H9 (cell line): ENCODE measurements at regions not wholly inside any gene's neighbourhood (a gene's known extent, or its start where the extent isn't known, plus 50 kb on each side); places are given as distances from the start of the nearest gene placed in this dataset.

Experiments
- DNase-seq: peaks from one replicate; pipeline ENCODE4 v3.0.0-alpha.2; 2017
- H2AFZ ChIP-seq: one replicate; pipeline ENCODE4 v1.6.1; 2013; ENCODE audit warnings: mild to moderate bottlenecking, low read length, control low read depth, moderate library complexity
- H2AK5ac ChIP-seq: 2 replicates; pipeline ENCODE4 v1.6.1; 2013; ENCODE audit warnings: low read length, control low read depth, mixed read lengths; ENCODE audit not compliant: insufficient read length
- H2BK120ac ChIP-seq: one replicate; pipeline ENCODE4 v1.6.1; 2013; ENCODE audit warnings: low read depth, mild to moderate bottlenecking, low read length, control low read depth, inconsistent platforms; ENCODE audit not compliant: poor library complexity, severe bottlenecking
- H2BK12ac ChIP-seq: 2 replicates; pipeline ENCODE4 v1.6.1; 2013; ENCODE audit warnings: low read length, control low read depth, mixed read lengths, low read depth; ENCODE audit not compliant: insufficient read length
- H2BK15ac ChIP-seq: 2 replicates; pipeline ENCODE4 v1.6.1; 2013; ENCODE audit warnings: low read depth, low read length, control low read depth
- H2BK20ac ChIP-seq: one replicate; pipeline ENCODE4 v1.6.1; 2013; ENCODE audit warnings: low read depth, mild to moderate bottlenecking, low read length, control low read depth, inconsistent platforms; ENCODE audit not compliant: poor library complexity, severe bottlenecking
- H2BK5ac ChIP-seq: 2 replicates; pipeline ENCODE4 v1.6.1; 2013; ENCODE audit warnings: low read length, control low read depth, mixed read lengths; ENCODE audit not compliant: insufficient read length
- H3K14ac ChIP-seq: 2 replicates; pipeline ENCODE4 v1.6.1; 2013; ENCODE audit warnings: low read length, control low read depth; ENCODE audit not compliant: insufficient read depth
- H3K18ac ChIP-seq: 2 replicates; pipeline ENCODE4 v1.6.1; 2013; ENCODE audit warnings: low read depth, mild to moderate bottlenecking, mixed read lengths, low read length, control low read depth; ENCODE audit not compliant: insufficient read length
- H3K23ac ChIP-seq: 2 replicates; pipeline ENCODE4 v1.6.1; 2013; ENCODE audit warnings: low read length, control low read depth, mixed read lengths, low read depth; ENCODE audit not compliant: insufficient read length
- H3K23me2 ChIP-seq: 2 replicates; pipeline ENCODE4 v1.6.1; 2013; ENCODE audit warnings: low read depth, mild to moderate bottlenecking, mixed read lengths, low read length, control low read depth; ENCODE audit not compliant: insufficient read length, poor library complexity, severe bottlenecking
- H3K27ac ChIP-seq: 2 replicates; pipeline ENCODE4 v1.5.1; 2013; ENCODE audit warnings: low read length, control low read depth, mixed read lengths, low read depth; ENCODE audit not compliant: insufficient read length
- H3K27me3 ChIP-seq: 2 replicates; pipeline ENCODE4 v1.6.1; 2013; ENCODE audit warnings: low read length, control low read depth, inconsistent platforms; ENCODE audit not compliant: insufficient read depth
- H3K4ac ChIP-seq: 2 replicates; pipeline ENCODE4 v1.6.1; 2013; ENCODE audit warnings: low read depth, mild to moderate bottlenecking, control low read depth, inconsistent platforms, low read length, moderate library complexity
- H3K4me1 ChIP-seq: 2 replicates; pipeline ENCODE4 v1.6.1; 2013; ENCODE audit warnings: low read length, control low read depth, inconsistent platforms; ENCODE audit not compliant: insufficient read depth
- H3K4me2 ChIP-seq: 2 replicates; pipeline ENCODE4 v1.6.1; 2013; ENCODE audit warnings: low read length, control low read depth, mixed read lengths; ENCODE audit not compliant: insufficient read length, insufficient read depth
- H3K56ac ChIP-seq: 2 replicates; pipeline ENCODE4 v1.6.1; 2013; ENCODE audit warnings: low read depth, mild to moderate bottlenecking, mixed read lengths, low read length, control low read depth; ENCODE audit not compliant: insufficient read length
- H3K79me1 ChIP-seq: 2 replicates; pipeline ENCODE4 v1.6.1; 2013; ENCODE audit warnings: low read depth, mild to moderate bottlenecking, moderate library complexity, low read length, control low read depth, inconsistent platforms; ENCODE audit not compliant: insufficient read depth, poor library complexity, severe bottlenecking
- H3K79me2 ChIP-seq: 2 replicates; pipeline ENCODE4 v1.6.1; 2013; ENCODE audit warnings: low read length, control low read depth, inconsistent platforms; ENCODE audit not compliant: insufficient read depth
- H3K9ac ChIP-seq: 2 replicates; pipeline ENCODE4 v1.6.1; 2013; ENCODE audit warnings: low read length, control low read depth, mixed read lengths; ENCODE audit not compliant: insufficient read length; ENCODE audit errors: extremely low read depth
- H3K9me3 ChIP-seq: one replicate; pipeline ENCODE4 v1.6.1; 2013; ENCODE audit warnings: low read depth, low read length, inconsistent platforms; ENCODE audit not compliant: control insufficient read depth
- H3T11ph ChIP-seq: one replicate; pipeline ENCODE4 v1.6.1; 2013; ENCODE audit warnings: mild to moderate bottlenecking, low read length, control low read depth, inconsistent platforms
- H4K20me1 ChIP-seq: one replicate; pipeline ENCODE4 v1.6.1; 2013; ENCODE audit not compliant: control insufficient read depth, insufficient read length, insufficient read depth
- H4K5ac ChIP-seq: 2 replicates; pipeline ENCODE4 v1.6.1; 2013; ENCODE audit warnings: low read depth, mild to moderate bottlenecking, mixed read lengths, low read length, control low read depth; ENCODE audit not compliant: insufficient read length
- H4K8ac ChIP-seq: replicated peaks from 2 replicates; pipeline ENCODE4 v1.6.1; 2013; ENCODE audit warnings: low read length, control low read depth, mixed read lengths, low read depth; ENCODE audit not compliant: insufficient read length
- H4K91ac ChIP-seq: 2 replicates; pipeline ENCODE4 v1.6.1; 2013; ENCODE audit warnings: low read depth, mild to moderate bottlenecking, moderate library complexity, mixed read lengths, low read length, control low read depth; ENCODE audit not compliant: insufficient read length
- H3K27ac Mint-ChIP-seq, 3 experiments: 2 replicates in 2 of 3; 3 replicates in 1 of 3; pipeline ENCODE4 v1.8.0; 2020 to 2021; ENCODE audit warnings: mixed read lengths in 3 of 3, mild to moderate bottlenecking in 1 of 3, moderate library complexity in 1 of 3
- H3K27me3 Mint-ChIP-seq: 2 replicates; pipeline ENCODE4 v1.8.0; 2021; ENCODE audit warnings: low read depth, mild to moderate bottlenecking, moderate library complexity, mixed read lengths
- H3K36me3 Mint-ChIP-seq, 3 experiments: 2 replicates in 2 of 3; 3 replicates in 1 of 3; pipeline ENCODE4 v1.8.0; 2020 to 2021; ENCODE audit warnings: low read depth in 3 of 3, mixed read lengths in 3 of 3; ENCODE audit not compliant: insufficient read depth in 1 of 3
- H3K4me1 Mint-ChIP-seq, 2 experiments: 2 replicates each; pipeline ENCODE4 v1.8.0; 2020; ENCODE audit warnings: mixed read lengths in 2 of 2
- H3K4me3 Mint-ChIP-seq, 2 experiments: 2 replicates in 1 of 2; 3 replicates in 1 of 2; pipeline ENCODE4 v1.8.0; 2020 to 2021; ENCODE audit warnings: mild to moderate bottlenecking in 2 of 2, mixed read lengths in 2 of 2, moderate library complexity in 1 of 2
- H3K9me3 Mint-ChIP-seq, 2 experiments: 2 replicates in 1 of 2; 3 replicates in 1 of 2; pipeline ENCODE4 v1.8.0; 2020; ENCODE audit warnings: mild to moderate bottlenecking in 2 of 2, mixed read lengths in 2 of 2, moderate library complexity in 1 of 2
- CTCF ChIP-seq: fragments of 200-600 bp; sonication (generic); conservative IDR thresholded peaks from 3 replicates; pipeline ENCODE4 v1.8.0; 2021; ENCODE audit warnings: antibody characterized with exemption, mild to moderate bottlenecking
- WGBS: extraction: QIAGEN DNeasy Blood & Tissue Kit; methylation state at CpG from one replicate; pipeline ENCODE4 v1.1.7; 2013; ENCODE audit warnings: missing lambda C conversion rate, low lambda C conversion rate, mixed read lengths; ENCODE audit not compliant: insufficient read length; ENCODE audit errors: extremely low coverage; 5-methylcytosine and 5-hydroxymethylcytosine counted together

GRCh38 chr4:95980877-95981360, 141.0 kb downstream of the PDHA2 start:
- Histone ChIP-seq H4K91ac (no peak overlapping the region), H3K27me3 (no peaks in the 10 kb centered on the region), H3K4me2 (no peak overlapping the region), H4K5ac (no peak overlapping the region), H2AK5ac (no peak overlapping the region), H4K8ac (no peak overlapping the region), H3K56ac (no peak overlapping the region), H2BK15ac (no peak overlapping the region), H3K23ac (no peak overlapping the region), H3K18ac (no peak overlapping the region), H2AFZ (no peak overlapping the region), H3K9ac (no peak overlapping the region), H3K9me3 (no peaks in the 10 kb centered on the region), H3K79me2 (no peaks in the 10 kb centered on the region), H3K14ac (no peak overlapping the region; the same call in 1 of the 2 replicates), H3K79me1 (no peaks in the 10 kb centered on the region), H3K27ac (no peak overlapping the region), H2BK20ac (no peak overlapping the region), H2BK12ac (no peak overlapping the region), H3K23me2 (no peaks in the 10 kb centered on the region), H4K20me1 (no peaks in the 10 kb centered on the region), H3K4me1 (no peaks in the 10 kb centered on the region), H3K4ac (no peak overlapping the region), H3T11ph (no peak overlapping the region), H2BK5ac (no peak overlapping the region), H2BK120ac (no peak overlapping the region)
- no peak overlapping the region for H3K4me3 Mint-ChIP-seq
- no peak for TF ChIP-seq CTCF
- WGBS, result no CpG with 5 or more reads among the region's 3 CpGs
- no peak for DNase-seq
- no peak overlapping the region for H3K27ac Mint-ChIP-seq
- H3K27me3 Mint-ChIP-seq, result no peaks in the 10 kb centered on the region; the same call in 1 of the 2 replicates
- H3K36me3 Mint-ChIP-seq, result peaks cover 6 to 19% (median 15%) of the 10 kb centered on the region in 3 experiments; a peak in 5 of 7 replicates
- peaks cover 12 to 29% of the 10 kb centered on the region in 2 experiments; a peak in 4 of 5 replicates for H3K9me3 Mint-ChIP-seq
- H3K4me1 Mint-ChIP-seq, result peaks cover 0 to 6% of the 10 kb centered on the region in 2 experiments; a peak in 2 of 4 replicates
